ENCODE measurements at regions not wholly inside any gene's neighbourhood (a gene's known extent, or its start where the extent isn't known, plus 50 kb on each side); places are given as distances from the start of the nearest gene placed in this dataset.

DNA sequence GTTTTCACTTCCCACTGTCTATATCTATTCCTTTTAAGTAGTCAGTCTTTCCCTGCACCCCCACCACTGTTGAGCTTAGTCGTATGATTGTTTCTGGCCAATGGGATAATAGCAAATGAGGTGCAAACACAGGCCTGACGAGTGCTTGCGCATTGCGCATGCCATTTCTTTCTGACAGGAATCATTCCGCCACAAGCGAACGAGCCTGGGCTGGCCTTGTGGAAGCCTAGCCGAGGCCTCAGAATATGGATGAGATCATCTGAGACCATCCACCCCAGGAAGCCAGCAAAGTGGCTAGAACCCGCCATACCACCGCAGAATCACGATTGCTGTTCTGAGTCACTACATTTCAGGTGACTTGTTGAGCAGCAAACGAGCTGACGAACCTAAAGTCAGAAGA is 52.2 kb upstream of the PRL start:
- TF ChIP-seq EGR1 (IDR thresholded peaks at IDR 0.05) (no peak), YY1 (IDR thresholded peaks at IDR 0.05; ENCODE audit: low read depth) (no peak), ZBTB7A (IDR thresholded peaks at IDR 0.05; ENCODE audit: low read depth) (no peak), TCF12 (IDR thresholded peaks at IDR 0.05; ENCODE audit: low read depth) (no peak), CREB1 (IDR thresholded peaks at IDR 0.05; ENCODE audit: low read depth) (no peak), NFIC (IDR thresholded peaks at IDR 0.05) (no peak), EP300 (IDR thresholded peaks at IDR 0.05; ENCODE audit: borderline replicate concordance) (no peak), TAF1 (IDR thresholded peaks at IDR 0.05; ENCODE audit: low read depth) (no peak), CEBPB (IDR thresholded peaks at IDR 0.05) (no peak), RAD21 (IDR thresholded peaks at IDR 0.05; ENCODE audit: low read depth) (no peak), TEAD4 (IDR thresholded peaks at IDR 0.05) (no peak), FOXM1 (IDR thresholded peaks at IDR 0.05; ENCODE audit: borderline replicate concordance, low read depth) (no peak), USF1 (IDR thresholded peaks at IDR 0.05) (no peak)
- TF ChIP-seq, protein P1, sequence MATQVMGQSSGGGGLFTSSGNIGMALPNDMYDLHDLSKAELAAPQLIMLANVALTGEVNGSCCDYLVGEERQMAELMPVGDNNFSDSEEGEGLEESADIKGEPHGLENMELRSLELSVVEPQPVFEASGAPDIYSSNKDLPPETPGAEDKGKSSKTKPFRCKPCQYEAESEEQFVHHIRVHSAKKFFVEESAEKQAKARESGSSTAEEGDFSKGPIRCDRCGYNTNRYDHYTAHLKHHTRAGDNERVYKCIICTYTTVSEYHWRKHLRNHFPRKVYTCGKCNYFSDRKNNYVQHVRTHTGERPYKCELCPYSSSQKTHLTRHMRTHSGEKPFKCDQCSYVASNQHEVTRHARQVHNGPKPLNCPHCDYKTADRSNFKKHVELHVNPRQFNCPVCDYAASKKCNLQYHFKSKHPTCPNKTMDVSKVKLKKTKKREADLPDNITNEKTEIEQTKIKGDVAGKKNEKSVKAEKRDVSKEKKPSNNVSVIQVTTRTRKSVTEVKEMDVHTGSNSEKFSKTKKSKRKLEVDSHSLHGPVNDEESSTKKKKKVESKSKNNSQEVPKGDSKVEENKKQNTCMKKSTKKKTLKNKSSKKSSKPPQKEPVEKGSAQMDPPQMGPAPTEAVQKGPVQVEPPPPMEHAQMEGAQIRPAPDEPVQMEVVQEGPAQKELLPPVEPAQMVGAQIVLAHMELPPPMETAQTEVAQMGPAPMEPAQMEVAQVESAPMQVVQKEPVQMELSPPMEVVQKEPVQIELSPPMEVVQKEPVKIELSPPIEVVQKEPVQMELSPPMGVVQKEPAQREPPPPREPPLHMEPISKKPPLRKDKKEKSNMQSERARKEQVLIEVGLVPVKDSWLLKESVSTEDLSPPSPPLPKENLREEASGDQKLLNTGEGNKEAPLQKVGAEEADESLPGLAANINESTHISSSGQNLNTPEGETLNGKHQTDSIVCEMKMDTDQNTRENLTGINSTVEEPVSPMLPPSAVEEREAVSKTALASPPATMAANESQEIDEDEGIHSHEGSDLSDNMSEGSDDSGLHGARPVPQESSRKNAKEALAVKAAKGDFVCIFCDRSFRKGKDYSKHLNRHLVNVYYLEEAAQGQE (IDR thresholded peaks at IDR 0.05; ENCODE audit: low read depth): no peak
- TF ChIP-seq, protein P2, sequence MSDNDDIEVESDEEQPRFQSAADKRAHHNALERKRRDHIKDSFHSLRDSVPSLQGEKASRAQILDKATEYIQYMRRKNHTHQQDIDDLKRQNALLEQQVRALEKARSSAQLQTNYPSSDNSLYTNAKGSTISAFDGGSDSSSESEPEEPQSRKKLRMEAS (IDR thresholded peaks at IDR 0.05): no peak

DNA sequence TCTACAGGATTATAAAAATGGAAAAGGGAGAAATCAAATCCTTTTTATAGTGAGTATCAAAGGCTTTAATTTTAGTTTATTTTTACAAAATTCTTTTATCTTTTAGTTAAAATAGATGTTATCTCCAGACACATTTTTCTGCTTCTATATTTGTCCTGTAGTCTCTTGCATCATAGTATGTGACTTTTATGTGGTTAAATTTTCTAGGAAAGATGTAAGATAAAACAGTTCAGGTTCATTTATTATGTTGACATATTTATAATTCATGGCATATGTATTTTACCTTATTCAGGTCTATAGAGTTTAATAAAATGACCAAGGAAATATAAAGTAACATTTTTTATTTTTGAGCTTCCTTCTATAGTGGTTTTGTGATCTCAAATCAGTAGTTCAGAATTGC is 52.7 kb upstream of the PRL start:
- TF ChIP-seq NFIC (IDR thresholded peaks at IDR 0.05): no peak
- no peak for TF ChIP-seq RAD21 (IDR thresholded peaks at IDR 0.05; ENCODE audit: low read depth)
- TF ChIP-seq ZBTB7A (IDR thresholded peaks at IDR 0.05; ENCODE audit: low read depth): no peak
- TF ChIP-seq CREB1 (IDR thresholded peaks at IDR 0.05; ENCODE audit: low read depth): no peak

- no peak for TF ChIP-seq ZBTB7A (IDR thresholded peaks at IDR 0.05; ENCODE audit: low read depth)
- TF ChIP-seq YY1 (IDR thresholded peaks at IDR 0.05; ENCODE audit: low read depth): no peak
- no peak for TF ChIP-seq TCF12 (IDR thresholded peaks at IDR 0.05; ENCODE audit: low read depth)
- no peak for TF ChIP-seq TAF1 (IDR thresholded peaks at IDR 0.05; ENCODE audit: low read depth)
- TF ChIP-seq EP300 (IDR thresholded peaks at IDR 0.05; ENCODE audit: borderline replicate concordance): no peak
Observed at GRCh38 chr6:22350109-22350508, 53.3 kb upstream of the PRL start.

- TF ChIP-seq, protein P1 (IDR thresholded peaks at IDR 0.05; ENCODE audit: low read depth): no peak
- TF ChIP-seq EGR1 (IDR thresholded peaks at IDR 0.05) (no peak), YY1 (IDR thresholded peaks at IDR 0.05; ENCODE audit: low read depth) (no peak), NFIC (IDR thresholded peaks at IDR 0.05) (no peak), ZBTB7A (IDR thresholded peaks at IDR 0.05; ENCODE audit: low read depth) (no peak), FOXM1 (IDR thresholded peaks at IDR 0.05; ENCODE audit: borderline replicate concordance, low read depth) (no peak)
- TF ChIP-seq, protein P2 (IDR thresholded peaks at IDR 0.05): no peak
Observed at GRCh38 chr6:22353101-22353500, 56.3 kb upstream of the PRL start.

GRCh38 chr6:22356362-22356940 is 59.6 kb upstream of the PRL start:
- TF ChIP-seq, protein P1 (IDR thresholded peaks at IDR 0.05; ENCODE audit: low read depth): no peak
- TF ChIP-seq ZBTB7A (IDR thresholded peaks at IDR 0.05; ENCODE audit: low read depth): no peak
- no peak for TF ChIP-seq YY1 (IDR thresholded peaks at IDR 0.05; ENCODE audit: low read depth)
- TF ChIP-seq EP300 (IDR thresholded peaks at IDR 0.05; ENCODE audit: borderline replicate concordance): no peak
- TF ChIP-seq EGR1 (IDR thresholded peaks at IDR 0.05): no peak
- TF ChIP-seq USF1 (IDR thresholded peaks at IDR 0.05): no peak
- no peak for TF ChIP-seq NFIC (IDR thresholded peaks at IDR 0.05)
- TF ChIP-seq TCF12 (IDR thresholded peaks at IDR 0.05; ENCODE audit: low read depth): no peak

Data from Ishikawa (cell line).